Ascending aorta (tissue), 2 donors: ENCODE measurements at regions not wholly inside any gene's neighbourhood (a gene's known extent, or its start where the extent isn't known, plus 50 kb on each side); places are given as distances from the start of the nearest gene placed in this dataset.
"Not testable (repeated sequence)": the region's sequence is repeated elsewhere in the genome, so short reads cannot be mapped to it uniquely, and the experiment has no call there.

Source experiments
- DNase-seq, 2 donors: peaks; one replicate each; pipeline ENCODE4 v3.0.0-alpha.2; 2019; ENCODE audit warnings: low spot score in 2 of 2
- H3K27ac ChIP-seq, 2 donors: fragments of 200-600 bp; sonication (generic); one replicate each; pipeline ENCODE4 v1.5.1; 2016 to 2017; ENCODE audit warnings: mild to moderate bottlenecking in 1 of 2
- H3K27me3 ChIP-seq: fragments of 200-600 bp; sonication (generic); one replicate; pipeline ENCODE4 v1.5.1; 2017
- H3K36me3 ChIP-seq, 2 donors: fragments of 200-600 bp; sonication (generic); one replicate each; pipeline ENCODE4 v1.5.1; 2016
- H3K4me1 ChIP-seq, 2 donors: fragments of 200-600 bp; sonication (generic); one replicate each; pipeline ENCODE4 v1.5.1; 2016 to 2017; ENCODE audit warnings: mild to moderate bottlenecking in 1 of 2
- H3K4me3 ChIP-seq, 2 donors: fragments of 200-600 bp; sonication (generic); one replicate each; pipeline ENCODE4 v1.5.1; 2016 to 2017; ENCODE audit warnings: mild to moderate bottlenecking in 1 of 2
- H3K9me3 ChIP-seq, 2 donors: fragments of 200-600 bp; sonication (generic); one replicate each; pipeline ENCODE4 v1.5.1; 2016
- intact Hi-C: fragments of 100-400 bp; cut with DNase I; formaldehyde crosslinking; loops from one replicate; pipeline ENCODE4 v1.15.1; 2023
- TF ChIP-seq, protein P1 (sequence below), 3 experiments: fragments of 200-600 bp in 2 of 3; fragments of 450-650 bp in 1 of 3; sonication (generic) in 2 of 3; IDR thresholded peaks; one replicate each; pipeline ENCODE4 v1.5.1; 2016 to 2019; ENCODE audit warnings: antibody characterized with exemption in 3 of 3, mild to moderate bottlenecking in 1 of 3, moderate library complexity in 1 of 3

DNA sequence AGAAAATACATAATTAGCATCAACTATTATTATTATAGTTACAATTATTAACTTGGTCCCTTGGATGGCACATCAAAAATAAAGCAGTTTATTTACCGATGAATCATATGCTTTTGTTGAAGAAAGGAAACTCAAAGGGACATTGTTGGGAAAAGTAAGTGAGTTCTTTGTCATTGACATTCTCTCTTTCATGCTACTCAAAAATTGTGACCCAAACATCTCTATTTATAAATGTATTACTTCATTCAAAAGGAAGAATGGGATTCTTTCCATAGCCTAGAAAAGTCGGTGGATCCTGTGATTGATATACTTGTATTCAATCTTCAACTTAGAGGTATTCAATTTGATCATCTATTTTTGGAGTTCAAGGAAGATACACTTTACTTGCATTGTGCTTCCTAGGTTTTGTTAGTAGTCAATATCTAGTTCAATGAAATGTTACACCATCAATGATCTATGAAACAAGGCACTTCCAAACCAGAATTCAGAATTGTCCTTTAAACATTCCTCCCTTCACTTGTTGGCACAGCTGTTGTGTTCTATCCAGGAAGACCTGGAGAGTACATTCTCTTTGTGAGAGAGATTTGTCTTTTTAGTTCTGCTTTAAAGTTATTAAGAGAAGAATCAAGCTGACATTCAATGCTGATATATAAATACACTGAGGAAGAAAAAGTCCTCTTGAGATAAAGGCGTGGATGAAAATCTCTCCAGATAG is 235.2 kb downstream of the TMEM26 start:
- Histone ChIP-seq H3K4me3 (no peak overlapping the region), H3K9me3 (no peaks in the 10 kb centered on the region), H3K27me3 (no peaks in the 10 kb centered on the region), H3K36me3 (no peaks in the 10 kb centered on the region), H3K27ac (no peak overlapping the region), H3K4me1 (no peaks in the 10 kb centered on the region)
- TF ChIP-seq, protein P1, sequence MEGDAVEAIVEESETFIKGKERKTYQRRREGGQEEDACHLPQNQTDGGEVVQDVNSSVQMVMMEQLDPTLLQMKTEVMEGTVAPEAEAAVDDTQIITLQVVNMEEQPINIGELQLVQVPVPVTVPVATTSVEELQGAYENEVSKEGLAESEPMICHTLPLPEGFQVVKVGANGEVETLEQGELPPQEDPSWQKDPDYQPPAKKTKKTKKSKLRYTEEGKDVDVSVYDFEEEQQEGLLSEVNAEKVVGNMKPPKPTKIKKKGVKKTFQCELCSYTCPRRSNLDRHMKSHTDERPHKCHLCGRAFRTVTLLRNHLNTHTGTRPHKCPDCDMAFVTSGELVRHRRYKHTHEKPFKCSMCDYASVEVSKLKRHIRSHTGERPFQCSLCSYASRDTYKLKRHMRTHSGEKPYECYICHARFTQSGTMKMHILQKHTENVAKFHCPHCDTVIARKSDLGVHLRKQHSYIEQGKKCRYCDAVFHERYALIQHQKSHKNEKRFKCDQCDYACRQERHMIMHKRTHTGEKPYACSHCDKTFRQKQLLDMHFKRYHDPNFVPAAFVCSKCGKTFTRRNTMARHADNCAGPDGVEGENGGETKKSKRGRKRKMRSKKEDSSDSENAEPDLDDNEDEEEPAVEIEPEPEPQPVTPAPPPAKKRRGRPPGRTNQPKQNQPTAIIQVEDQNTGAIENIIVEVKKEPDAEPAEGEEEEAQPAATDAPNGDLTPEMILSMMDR (IDR thresholded peaks at IDR 0.05): no peak
- DNase-seq: no peak
- intact Hi-C loops: no loop called here

DNA sequence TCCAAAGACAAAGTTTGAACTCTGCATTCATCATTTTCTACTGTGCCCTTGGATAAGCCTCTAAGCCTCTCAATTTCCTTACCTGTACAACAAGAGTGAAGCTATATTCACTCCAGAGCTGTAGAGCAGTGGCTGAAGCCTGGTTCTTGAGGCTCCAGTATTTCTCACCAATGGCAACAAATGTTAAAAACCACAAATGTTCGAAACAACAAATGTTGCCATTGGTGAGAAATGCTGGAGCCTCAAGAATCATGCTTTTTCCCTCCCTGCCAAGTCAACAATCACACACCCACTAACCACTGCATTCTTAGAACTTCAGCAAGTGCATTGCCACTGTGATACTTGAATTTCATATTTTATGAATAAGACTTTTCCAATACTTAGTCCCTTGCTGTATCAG is 237.9 kb downstream of the TMEM26 start:
- no peak overlapping the region for H3K27ac ChIP-seq
- no peak for DNase-seq
- TF ChIP-seq, protein P1 (IDR thresholded peaks at IDR 0.05): no peak
- no peak overlapping the region for H3K4me3 ChIP-seq
- no peaks in the 10 kb centered on the region for H3K9me3 ChIP-seq
- H3K27me3 ChIP-seq: no peaks in the 10 kb centered on the region
- no peaks in the 10 kb centered on the region for H3K4me1 ChIP-seq
- intact Hi-C loops: no loop called here
- H3K36me3 ChIP-seq: no peaks in the 10 kb centered on the region

DNA sequence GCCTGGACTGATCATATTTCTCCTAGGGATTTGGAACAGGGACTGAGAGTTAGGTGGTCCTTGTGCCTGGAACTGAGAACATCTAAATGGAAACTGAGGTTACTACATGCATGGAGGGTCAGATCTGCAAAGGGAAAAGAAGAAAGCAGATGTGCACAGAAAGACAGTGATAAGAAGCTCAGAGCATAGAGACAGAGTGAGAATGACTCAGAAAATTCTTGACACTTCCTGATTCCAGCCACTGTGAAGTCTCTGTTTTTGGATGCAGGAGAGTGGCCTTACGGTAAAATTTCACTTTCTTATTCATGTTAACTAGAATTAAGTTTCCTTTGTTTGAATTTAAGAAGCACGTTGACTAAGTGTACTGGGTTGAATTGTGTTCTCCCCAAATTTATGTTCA is 241.7 kb downstream of the TMEM26 start:
- TF ChIP-seq, protein P1 (IDR thresholded peaks at IDR 0.05): no peak
- no peak for DNase-seq
- H3K4me1 ChIP-seq: no peaks in the 10 kb centered on the region
- H3K27me3 ChIP-seq: no peaks in the 10 kb centered on the region
- no peaks in the 10 kb centered on the region for H3K36me3 ChIP-seq
- H3K9me3 ChIP-seq: no peaks in the 10 kb centered on the region
- no peak overlapping the region for H3K4me3 ChIP-seq
- intact Hi-C loops: no loop called here
- no peak overlapping the region for H3K27ac ChIP-seq

DNA sequence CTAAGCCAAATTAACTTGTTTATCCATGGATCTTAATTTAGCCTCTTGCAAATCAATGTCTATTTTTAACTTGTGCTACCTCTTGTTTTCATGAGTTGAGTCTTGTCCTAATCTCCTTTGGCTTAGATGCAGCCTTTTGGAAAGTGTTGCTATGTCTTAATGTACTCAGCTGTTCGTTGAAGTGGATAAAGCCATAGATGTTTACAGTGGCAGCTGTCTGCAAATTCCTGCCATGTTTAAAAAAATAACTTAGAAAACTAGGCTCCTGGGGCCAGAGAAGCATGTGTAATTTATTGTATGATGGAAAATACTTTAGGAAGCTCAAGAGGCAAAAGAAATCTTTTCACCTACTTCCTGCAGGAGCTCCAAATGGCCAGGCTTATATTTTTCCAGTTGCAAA is 253.1 kb upstream of the RHOBTB1 start:
- no peak overlapping the region for H3K4me3 ChIP-seq
- H3K9me3 ChIP-seq: no peaks in the 10 kb centered on the region
- intact Hi-C loops: no loop called here

DNA sequence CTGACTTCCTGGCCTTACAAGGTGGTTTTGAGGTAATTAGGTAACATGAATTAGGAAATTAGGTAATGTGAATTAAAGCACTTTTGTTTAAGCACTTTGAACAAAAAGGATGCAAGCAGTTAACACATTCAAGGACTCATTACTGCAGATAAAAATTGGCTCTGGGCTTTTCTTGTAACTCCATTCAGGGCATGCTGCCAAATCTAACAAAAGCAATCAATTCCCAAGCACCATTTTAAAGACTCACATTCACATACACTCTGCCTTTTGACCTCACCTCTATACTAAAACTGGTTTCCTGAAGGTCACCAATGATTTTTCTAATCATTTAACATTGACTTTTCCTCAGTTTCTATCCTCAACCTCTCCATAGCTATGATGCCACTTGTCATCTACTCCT is 251.2 kb upstream of the RHOBTB1 start:
- Histone ChIP-seq H3K27ac (no peak overlapping the region), H3K4me1 (peaks cover 0 to 4% of the 10 kb centered on the region in 2 donors), H3K4me3 (no peak overlapping the region), H3K9me3 (no peaks in the 10 kb centered on the region), H3K27me3 (no peaks in the 10 kb centered on the region), H3K36me3 (no peaks in the 10 kb centered on the region)
- intact Hi-C loops: no loop called here
- no peak for DNase-seq
- TF ChIP-seq, protein P1 (IDR thresholded peaks at IDR 0.05): no peak

More for the DNA sequence above, 253.1 kb upstream of the RHOBTB1 start:
- TF ChIP-seq, protein P1 (IDR thresholded peaks at IDR 0.05): no peak
- no peak for DNase-seq
- Histone ChIP-seq H3K27ac (no peak overlapping the region), H3K36me3 (no peaks in the 10 kb centered on the region), H3K27me3 (no peaks in the 10 kb centered on the region), H3K4me1 (peaks cover 0 to 4% of the 10 kb centered on the region in 2 donors)

DNA sequence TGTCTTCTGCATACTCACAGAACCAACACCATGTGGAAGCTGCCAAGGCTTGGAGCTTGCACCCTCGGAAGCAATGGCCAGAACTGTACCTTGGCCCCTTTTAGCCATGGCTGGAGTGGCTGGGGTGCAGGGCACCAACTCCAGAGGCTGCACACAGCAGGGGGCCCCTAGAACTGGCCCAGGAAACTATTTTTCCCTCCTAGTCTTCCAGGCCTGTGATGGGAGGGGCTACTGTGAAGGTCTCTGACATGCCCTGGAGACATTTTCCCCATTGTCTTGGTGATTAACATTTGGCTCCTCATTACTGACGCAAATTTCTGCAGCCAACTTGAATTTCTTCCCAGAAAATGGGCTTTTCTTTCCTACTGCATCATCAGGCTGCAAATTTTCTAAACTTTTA is 248.6 kb upstream of the RHOBTB1 start:
- not testable (repeated sequence) for H3K4me3 ChIP-seq, H3K36me3 ChIP-seq, DNase-seq, H3K9me3 ChIP-seq, H3K27ac ChIP-seq, H3K27me3 ChIP-seq, H3K4me1 ChIP-seq
- intact Hi-C loops: loop anchor here (5.0 kb wide), 1 partner anchor 55 kb away; no protein-coding TSS in a partner anchor
